ENCODE measurements at regions not wholly inside any gene's neighbourhood (a gene's known extent, or its start where the extent isn't known, plus 50 kb on each side); places are given as distances from the start of the nearest gene placed in this dataset.

DNA sequence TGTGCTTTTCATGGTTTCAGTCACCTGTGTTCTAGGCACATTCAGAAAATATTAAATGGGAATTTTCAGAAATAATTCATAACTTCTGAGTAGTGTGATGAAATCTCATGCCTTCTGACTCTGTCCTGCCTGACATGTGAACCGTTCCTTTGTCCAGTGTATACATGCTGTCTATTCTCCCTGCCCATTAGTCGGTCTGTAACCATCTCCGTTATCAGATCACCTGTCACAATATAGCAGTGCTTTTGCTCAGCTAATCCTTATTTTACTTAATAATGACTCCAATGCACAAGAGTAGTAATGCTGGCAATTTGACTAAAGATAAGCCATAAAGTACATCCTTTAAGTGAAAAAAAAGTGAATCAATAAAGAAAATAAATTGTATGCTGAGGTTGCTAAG lies 597.5 kb downstream of the BRINP3 start:
- TF ChIP-seq EZH2 (IDR thresholded peaks at IDR 0.05; ENCODE audit: borderline replicate concordance, insufficient read depth, low read length, poor library complexity, severe bottlenecking) = no peak
- TF ChIP-seq CTCF (IDR thresholded peaks at IDR 0.05; ENCODE audit: poor library complexity, severe bottlenecking) = no peak
- no peak for TF ChIP-seq EP300 (conservative IDR thresholded peaks at IDR 0.05; ENCODE audit: poor library complexity, severe bottlenecking)
- TF ChIP-seq POLR2AphosphoS5 (IDR thresholded peaks at IDR 0.05) = no peak
- TF ChIP-seq, protein P1, sequence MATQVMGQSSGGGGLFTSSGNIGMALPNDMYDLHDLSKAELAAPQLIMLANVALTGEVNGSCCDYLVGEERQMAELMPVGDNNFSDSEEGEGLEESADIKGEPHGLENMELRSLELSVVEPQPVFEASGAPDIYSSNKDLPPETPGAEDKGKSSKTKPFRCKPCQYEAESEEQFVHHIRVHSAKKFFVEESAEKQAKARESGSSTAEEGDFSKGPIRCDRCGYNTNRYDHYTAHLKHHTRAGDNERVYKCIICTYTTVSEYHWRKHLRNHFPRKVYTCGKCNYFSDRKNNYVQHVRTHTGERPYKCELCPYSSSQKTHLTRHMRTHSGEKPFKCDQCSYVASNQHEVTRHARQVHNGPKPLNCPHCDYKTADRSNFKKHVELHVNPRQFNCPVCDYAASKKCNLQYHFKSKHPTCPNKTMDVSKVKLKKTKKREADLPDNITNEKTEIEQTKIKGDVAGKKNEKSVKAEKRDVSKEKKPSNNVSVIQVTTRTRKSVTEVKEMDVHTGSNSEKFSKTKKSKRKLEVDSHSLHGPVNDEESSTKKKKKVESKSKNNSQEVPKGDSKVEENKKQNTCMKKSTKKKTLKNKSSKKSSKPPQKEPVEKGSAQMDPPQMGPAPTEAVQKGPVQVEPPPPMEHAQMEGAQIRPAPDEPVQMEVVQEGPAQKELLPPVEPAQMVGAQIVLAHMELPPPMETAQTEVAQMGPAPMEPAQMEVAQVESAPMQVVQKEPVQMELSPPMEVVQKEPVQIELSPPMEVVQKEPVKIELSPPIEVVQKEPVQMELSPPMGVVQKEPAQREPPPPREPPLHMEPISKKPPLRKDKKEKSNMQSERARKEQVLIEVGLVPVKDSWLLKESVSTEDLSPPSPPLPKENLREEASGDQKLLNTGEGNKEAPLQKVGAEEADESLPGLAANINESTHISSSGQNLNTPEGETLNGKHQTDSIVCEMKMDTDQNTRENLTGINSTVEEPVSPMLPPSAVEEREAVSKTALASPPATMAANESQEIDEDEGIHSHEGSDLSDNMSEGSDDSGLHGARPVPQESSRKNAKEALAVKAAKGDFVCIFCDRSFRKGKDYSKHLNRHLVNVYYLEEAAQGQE (IDR thresholded peaks at IDR 0.05; ENCODE audit: borderline replicate concordance) = no peak
- no peak for TF ChIP-seq SMC3 (conservative IDR thresholded peaks at IDR 0.05; ENCODE audit: poor library complexity)
- TF ChIP-seq RAD21 (conservative IDR thresholded peaks at IDR 0.05) = no peak
- TF ChIP-seq TAF1 (IDR thresholded peaks at IDR 0.05; ENCODE audit: low read depth) = no peak
